ENCODE measurements at regions not wholly inside any gene's neighbourhood (a gene's known extent, or its start where the extent isn't known, plus 50 kb on each side); places are given as distances from the start of the nearest gene placed in this dataset.

GRCh38 chr9:91055845-91056244, 254.2 kb downstream of the SYK start:
- no peaks in the 10 kb centered on the region for H3K36me3 ChIP-seq (ENCODE audit: control insufficient read depth, insufficient read depth, low read length)
- no peaks in the 10 kb centered on the region for H3K36me3 Mint-ChIP-seq
- no peak overlapping the region for H3K27ac ChIP-seq (ENCODE audit: low read length)
- no peaks in the 10 kb centered on the region for H3K4me1 ChIP-seq (ENCODE audit: control insufficient read depth, insufficient read depth, low read length)
- WGBS (ENCODE audit: insufficient coverage) = no CpG with 5 or more reads among the region's 3 CpGs
- intact Hi-C loops (cut with micrococcal nuclease) = no loop called here
- H3K9me3 Mint-ChIP-seq = no peaks in the 10 kb centered on the region
- TF ChIP-seq CTCF (IDR thresholded peaks at IDR 0.05) = no peak
- H3K9me3 ChIP-seq (ENCODE audit: control insufficient read depth, insufficient read depth, low read length) = no peaks in the 10 kb centered on the region
- ATAC-seq (no peak), DNase-seq (no peak)
- no peaks in the 10 kb centered on the region for H3K27me3 ChIP-seq (ENCODE audit: control insufficient read depth, insufficient read depth, low read length)
- H3K4me1 Mint-ChIP-seq = no peaks in the 10 kb centered on the region
- peaks cover 13 to 19% of the 10 kb centered on the region in 2 donors for H3K27me3 Mint-ChIP-seq (ENCODE audit: low read depth in 2 of 2)
- H3K4me3 ChIP-seq (ENCODE audit: low read length) = no peak overlapping the region
- no peak overlapping the region for H3K27ac Mint-ChIP-seq
- H3K4me3 Mint-ChIP-seq = no peak overlapping the region

- Histone ChIP-seq H3K4me1 (ENCODE audit: control insufficient read depth, insufficient read depth, low read length) (no peaks in the 10 kb centered on the region), H3K27ac (ENCODE audit: low read length) (no peak overlapping the region), H3K36me3 (ENCODE audit: control insufficient read depth, insufficient read depth, low read length) (no peaks in the 10 kb centered on the region), H3K27me3 (ENCODE audit: control insufficient read depth, insufficient read depth, low read length) (no peaks in the 10 kb centered on the region), H3K9me3 (ENCODE audit: control insufficient read depth, insufficient read depth, low read length) (no peaks in the 10 kb centered on the region), H3K4me3 (ENCODE audit: low read length) (no peak overlapping the region)
- H3K4me3 Mint-ChIP-seq = no peak overlapping the region
- 96% methylated on average over 2 of the region's 4 CpGs for WGBS (ENCODE audit: insufficient coverage)
- peaks cover 13 to 14% of the 10 kb centered on the region in 2 donors for H3K27me3 Mint-ChIP-seq (ENCODE audit: low read depth in 2 of 2)
- DNase-seq (no peak), ATAC-seq (no peak)
- no peaks in the 10 kb centered on the region for H3K36me3 Mint-ChIP-seq
- TF ChIP-seq CTCF (IDR thresholded peaks at IDR 0.05) = no peak
- H3K4me1 Mint-ChIP-seq = no peaks in the 10 kb centered on the region
- intact Hi-C loops (cut with micrococcal nuclease) = no loop called here
- no peaks in the 10 kb centered on the region for H3K9me3 Mint-ChIP-seq
- no peak overlapping the region for H3K27ac Mint-ChIP-seq
These were observed 254.9 kb downstream of the SYK start for GRCh38 chr9:91056486-91056885.

GRCh38 chr9:91056917-91057316, 255.3 kb downstream of the SYK start:
- H3K4me3 Mint-ChIP-seq = no peak overlapping the region
- no peak for DNase-seq

More at GRCh38 chr9:91056917-91057316, 255.3 kb downstream of the SYK start:
- H3K9me3 Mint-ChIP-seq = no peaks in the 10 kb centered on the region
- H3K9me3 ChIP-seq (ENCODE audit: control insufficient read depth, insufficient read depth, low read length) = no peaks in the 10 kb centered on the region
- H3K27me3 Mint-ChIP-seq (ENCODE audit: low read depth in 2 of 2) = peaks cover 9 to 12% of the 10 kb centered on the region in 2 donors
- no peaks in the 10 kb centered on the region for H3K36me3 ChIP-seq (ENCODE audit: control insufficient read depth, insufficient read depth, low read length)
- H3K27ac ChIP-seq (ENCODE audit: low read length) = no peak overlapping the region
- no peaks in the 10 kb centered on the region for H3K4me1 ChIP-seq (ENCODE audit: control insufficient read depth, insufficient read depth, low read length)
- intact Hi-C loops (cut with micrococcal nuclease) = no loop called here
- no peaks in the 10 kb centered on the region for H3K4me1 Mint-ChIP-seq
- H3K27ac Mint-ChIP-seq = no peak overlapping the region
- no peak for TF ChIP-seq CTCF (IDR thresholded peaks at IDR 0.05)
- no peaks in the 10 kb centered on the region for H3K36me3 Mint-ChIP-seq
- no peak for ATAC-seq
- no peaks in the 10 kb centered on the region for H3K27me3 ChIP-seq (ENCODE audit: control insufficient read depth, insufficient read depth, low read length)
- no peak overlapping the region for H3K4me3 ChIP-seq (ENCODE audit: low read length)
